K562 (cell line): ENCODE measurements at regions not wholly inside any gene's neighbourhood (a gene's known extent, or its start where the extent isn't known, plus 50 kb on each side); places are given as distances from the start of the nearest gene placed in this dataset.

ENCODE experiments used
- ATAC-seq: fragments of 200-7000 bp; cut with Tn5 transposase; 3 replicates; pipeline ENCODE4 v1.9.1; 2020; ENCODE audit warnings: moderate library complexity
- BruUV-seq: library from RNA; stranded (reverse); fragments of 400-500 nt; replicated peaks from 2 replicates; lab custom pipeline; 2021; lab: Mats Ljungman, UMichigan
- CTCF ChIA-PET: fragments of 300-600 bp; formaldehyde crosslinking; extraction: SDS; loops from one replicate; lab custom pipeline; 2021; ENCODE audit warnings: low intra/inter-chr PET ratio; lab: Yijun Ruan, JAX
- POLR2A ChIA-PET: fragments of 300-600, 350-650 bp; sonication (Branson Sonifier 250); formaldehyde crosslinking; extraction: SDS; loops from one replicate; lab custom pipeline; 2021; ENCODE audit warnings: antibody characterized with exemption, inconsistent platforms; lab: Yijun Ruan, JAX
- DNase-seq, 4 experiments: peaks; one replicate each; pipeline versions ENCODE4 v3.0.0 to v3.0.0-alpha.2; 2011 to 2018; ENCODE audit warnings: low spot score in 3 of 4, mixed read lengths in 3 of 4; ENCODE audit errors: extremely low read depth in 1 of 4
- FAIRE-seq: peaks from 2 replicates; lab custom pipeline; 2011; peaks lifted over from hg19 to GRCh38; lab: Jason Lieb, UNC
- H2AFZ ChIP-seq: 2 replicates; pipeline ENCODE4 v1.6.0; 2011; ENCODE audit warnings: low read depth, low read length, control low read depth, inconsistent platforms
- H3K27ac ChIP-seq: fragments of 200-600 bp; 3 replicates; pipeline ENCODE4 v1.8.0; 2011; ENCODE audit warnings: low read depth, mild to moderate bottlenecking, control low read depth, inconsistent platforms, low read length, moderate library complexity, mixed read lengths; ENCODE audit errors: extremely low read depth
- H3K27me3 ChIP-seq, 2 experiments: fragments of 300-600 bp in 1 of 2; 2 replicates in 1 of 2; 3 replicates in 1 of 2; pipeline versions ENCODE4 v1.6.0 to v1.8.0; 2011; ENCODE audit warnings: inconsistent platforms in 2 of 2, low read length in 2 of 2, mild to moderate bottlenecking in 1 of 2, mixed read lengths in 1 of 2, moderate library complexity in 1 of 2; ENCODE audit not compliant: control insufficient read depth in 2 of 2, insufficient read depth in 2 of 2
- H3K36me3 ChIP-seq: fragments of 300-600 bp; 3 replicates; pipeline ENCODE4 v1.8.0; 2011; ENCODE audit warnings: mild to moderate bottlenecking, low read length, inconsistent platforms; ENCODE audit not compliant: control insufficient read depth, insufficient read depth
- H3K4me1 ChIP-seq, 2 experiments: fragments of 200-600 bp in 1 of 2; replicated peaks in 1 of 2; 2 replicates in 1 of 2; 3 replicates in 1 of 2; pipeline versions ENCODE4 v1.5.1 to v1.8.0; 2011; ENCODE audit warnings: inconsistent platforms in 2 of 2, low read length in 2 of 2, mild to moderate bottlenecking in 1 of 2, mixed read lengths in 1 of 2, moderate library complexity in 1 of 2; ENCODE audit not compliant: control insufficient read depth in 2 of 2, insufficient read depth in 2 of 2
- H3K4me2 ChIP-seq: 2 replicates; pipeline ENCODE4 v1.6.1; 2011; ENCODE audit warnings: low read length, control low read depth, inconsistent platforms, mixed read lengths; ENCODE audit not compliant: insufficient read depth
- H3K4me3 ChIP-seq: fragments of 200-600 bp; sonication (generic), shearing (Covaris generic); 2 replicates; pipeline ENCODE4 v1.5.1; 2016; ENCODE audit warnings: control low read depth, inconsistent platforms
- H3K79me2 ChIP-seq: fragments of 200-600 bp; 3 replicates; pipeline ENCODE4 v1.8.0; 2011; ENCODE audit warnings: low read length, inconsistent platforms; ENCODE audit not compliant: control insufficient read depth, insufficient read depth
- H3K9ac ChIP-seq, 2 experiments: 2 replicates each; pipeline versions ENCODE4 v1.6.0 to v1.6.1; 2011; ENCODE audit warnings: low read depth in 2 of 2, low read length in 2 of 2, control low read depth in 1 of 2, inconsistent platforms in 1 of 2, mild to moderate bottlenecking in 1 of 2, mixed read lengths in 1 of 2; ENCODE audit not compliant: insufficient read depth in 1 of 2
- H3K9me1 ChIP-seq: one replicate; pipeline ENCODE4 v1.6.0; 2011; ENCODE audit warnings: inconsistent platforms, mild to moderate bottlenecking, low read length, moderate library complexity; ENCODE audit not compliant: control insufficient read depth, insufficient read depth
- H3K9me3 ChIP-seq: replicated peaks from 2 replicates; pipeline ENCODE4 v1.5.1; 2011; ENCODE audit warnings: low read depth, low read length, inconsistent platforms; ENCODE audit not compliant: control insufficient read depth, insufficient read depth
- H4K20me1 ChIP-seq: replicated peaks from 2 replicates; pipeline ENCODE4 v1.6.1; 2011; ENCODE audit warnings: low read length, inconsistent platforms, mixed read lengths; ENCODE audit not compliant: control insufficient read depth, insufficient read depth
- BACH1 ChIP-seq: fragments of 200-800 bp; sonication (Bioruptor generic); IDR thresholded peaks from 2 replicates; pipeline ENCODE4 v1.6.1; 2016; ENCODE audit warnings: missing genetic modification characterization, missing compliant biosample characterization
- BCLAF1 ChIP-seq, 2 experiments: fragments of 450-650 bp in 1 of 2; IDR thresholded peaks; 2 replicates each; pipeline ENCODE4 v1.6.1; 2011 to 2017; ENCODE audit warnings: low read depth in 2 of 2, antibody characterized with exemption in 1 of 2, borderline replicate concordance in 1 of 2, low read length in 1 of 2, mild to moderate bottlenecking in 1 of 2, mixed read lengths in 1 of 2; ENCODE audit not compliant: control insufficient read depth in 1 of 2
- CREM ChIP-seq: IDR thresholded peaks from 2 replicates; pipeline ENCODE4 v1.6.1; 2014; ENCODE audit warnings: antibody characterized with exemption, low read depth
- MAFG ChIP-seq: fragments of 450-650 bp; conservative IDR thresholded peaks from 2 replicates; pipeline ENCODE4 v1.6.1; 2016; ENCODE audit warnings: missing genetic modification characterization, missing compliant biosample characterization
- NFIC ChIP-seq: fragments of 450-650 bp; IDR thresholded peaks from 2 replicates; pipeline ENCODE4 v1.6.1; 2017; ENCODE audit warnings: mild to moderate bottlenecking, inconsistent platforms
- NR4A1 ChIP-seq, 2 experiments: fragments of 250-450 bp in 1 of 2; fragments of 450-650 bp in 1 of 2; sonication (Bioruptor Pico) in 1 of 2; IDR thresholded peaks; 2 replicates each; pipeline versions ENCODE4 v1.4.0 to v1.6.1; 2016 to 2020; ENCODE audit warnings: mild to moderate bottlenecking in 2 of 2, missing compliant biosample characterization in 1 of 2, missing genetic modification characterization in 1 of 2, moderate library complexity in 1 of 2
- SIRT6 ChIP-seq: IDR thresholded peaks from one replicate; pipeline ENCODE4 v1.6.1; 2012; ENCODE audit warnings: low read depth, mild to moderate bottlenecking, control low read depth, inconsistent platforms, low read length, moderate library complexity
- ZFX ChIP-seq: sonication (generic); formaldehyde crosslinking; IDR thresholded peaks from 2 replicates; pipeline ENCODE4 v1.8.0; 2022; ENCODE audit warnings: mild to moderate bottlenecking, missing genetic modification reagents, moderate library complexity
- ZNF324 ChIP-seq: fragments of 250-450 bp; sonication (Bioruptor Pico); IDR thresholded peaks from 2 replicates; pipeline ENCODE4 v1.4.0; 2020; ENCODE audit warnings: mild to moderate bottlenecking
- WGBS: fragments of 100-300 bp; shearing (Covaris generic); methylation state at CpG from one replicate; pipeline ENCODE4 v1.1.6; 2016; ENCODE audit warnings: low coverage, mixed read lengths; ENCODE audit not compliant: insufficient coverage; ENCODE audit errors: missing lambda C conversion rate; 5-methylcytosine and 5-hydroxymethylcytosine counted together
- in situ Hi-C: fragments of 300-500 bp; cut with MboI; formaldehyde crosslinking; loops from 4 replicates; pipeline ENCODE4 v1.15.0; 2018; ENCODE audit warnings: inconsistent platforms, mixed read lengths
- intact Hi-C: fragments of 100-400 bp; cut with micrococcal nuclease; formaldehyde crosslinking; loops from 2 replicates; pipeline ENCODE4 v1.14.2; 2022
- TF ChIP-seq, protein P1 (sequence below): sonication (generic); formaldehyde crosslinking; IDR thresholded peaks from 2 replicates; pipeline ENCODE4 v1.9.0; 2022; ENCODE audit warnings: mild to moderate bottlenecking, missing genetic modification reagents
- TF ChIP-seq, protein P2 (sequence below): conservative IDR thresholded peaks from 2 replicates; pipeline ENCODE4 v1.6.1; 2011; ENCODE audit warnings: low read depth, mild to moderate bottlenecking, low read length; ENCODE audit not compliant: control insufficient read depth

- H3K79me2 ChIP-seq = no peaks in the 10 kb centered on the region
- in situ Hi-C loops = no loop called here
- no peak overlapping the region for H3K4me2 ChIP-seq
- no peak overlapping the region for H3K9ac ChIP-seq
- H3K9me3 ChIP-seq = no peaks in the 10 kb centered on the region; the same call in 1 of the 2 replicates
- TF ChIP-seq NR4A1 (CRISPR knock-in tag; IDR thresholded peaks at IDR 0.05) (no peak), NR4A1 (tag; IDR thresholded peaks at IDR 0.05) (no peak), MAFG (tag) (no peak), BACH1 (no peak), ZFX (CRISPR knock-in tag) (no peak)
- TF ChIP-seq, protein P1, sequence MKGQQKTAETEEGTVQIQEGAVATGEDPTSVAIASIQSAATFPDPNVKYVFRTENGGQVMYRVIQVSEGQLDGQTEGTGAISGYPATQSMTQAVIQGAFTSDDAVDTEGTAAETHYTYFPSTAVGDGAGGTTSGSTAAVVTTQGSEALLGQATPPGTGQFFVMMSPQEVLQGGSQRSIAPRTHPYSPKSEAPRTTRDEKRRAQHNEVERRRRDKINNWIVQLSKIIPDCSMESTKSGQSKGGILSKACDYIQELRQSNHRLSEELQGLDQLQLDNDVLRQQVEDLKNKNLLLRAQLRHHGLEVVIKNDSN (CRISPR knock-in tag) = no peak
- TF ChIP-seq, all 486 proteins: peak for 0
- Histone ChIP-seq H3K9me1 (no peaks in the 10 kb centered on the region), H2AFZ (no peak overlapping the region), H3K4me1 (no peaks in the 10 kb centered on the region), H4K20me1 (no peaks in the 10 kb centered on the region), H3K36me3 (no peaks in the 10 kb centered on the region), H3K27ac (no peak overlapping the region), H3K27me3 (no peaks in the 10 kb centered on the region), H3K4me3 (no peak overlapping the region)
- intact Hi-C loops = no loop called here
- no TSS peak for BruUV-seq
- FAIRE-seq = no peak
- DNase-seq = no peak
- ATAC-seq = no peak
- ChIA-PET POLR2A (no interaction called here), CTCF (no interaction called here)
- WGBS = 2% methylated on average over 4 of the region's 4 CpGs
These were observed 666.7 kb upstream of the RAG2 start for GRCh38 chr11:37264783-37265182.

DNA sequence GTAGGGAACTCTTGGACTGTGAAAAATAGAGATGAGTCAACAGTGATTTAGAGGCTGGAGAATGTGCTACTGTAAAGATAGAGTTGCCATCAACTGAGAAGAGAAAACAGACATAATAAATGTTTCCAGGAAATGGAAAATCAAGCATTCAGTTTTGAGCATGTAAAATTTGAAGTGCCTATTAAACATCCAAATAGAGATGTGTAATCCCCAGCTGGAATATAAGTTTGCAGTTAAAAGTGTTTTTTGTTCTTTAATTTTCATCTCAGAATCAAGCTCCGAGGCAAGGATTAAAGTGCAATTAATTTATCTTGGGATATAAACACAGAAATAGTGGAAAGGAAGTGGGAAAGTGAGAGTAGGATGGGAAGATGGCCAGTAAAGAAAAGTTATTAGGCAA lies 666.0 kb upstream of the RAG2 start:
- Histone ChIP-seq H3K4me2 (no peak overlapping the region), H3K36me3 (no peaks in the 10 kb centered on the region), H3K27ac (no peak overlapping the region), H3K79me2 (no peaks in the 10 kb centered on the region), H2AFZ (no peak overlapping the region), H3K9ac (no peak overlapping the region), H3K4me1 (no peaks in the 10 kb centered on the region), H3K9me1 (no peaks in the 10 kb centered on the region), H3K27me3 (no peaks in the 10 kb centered on the region), H4K20me1 (no peaks in the 10 kb centered on the region), H3K4me3 (no peak overlapping the region), H3K9me3 (no peaks in the 10 kb centered on the region; the same call in 1 of the 2 replicates)
- WGBS = 0% methylated on average over 1 of the region's 1 CpG
- POLR2A ChIA-PET = no interaction called here
- no TSS peak for BruUV-seq
- CTCF ChIA-PET = no interaction called here
- in situ Hi-C loops = no loop called here
- DNase-seq (no peak), FAIRE-seq (no peak), ATAC-seq (no peak)
- intact Hi-C loops = no loop called here
- TF ChIP-seq BCLAF1 (IDR thresholded peaks at IDR 0.05; ENCODE audit: borderline replicate concordance in 1 of 2, control insufficient read depth in 1 of 2, low read depth in 2 of 2, low read length in 1 of 2) = no peak
- no peak for TF ChIP-seq ZNF324 (CRISPR knock-in tag)
- TF ChIP-seq, protein P2, sequence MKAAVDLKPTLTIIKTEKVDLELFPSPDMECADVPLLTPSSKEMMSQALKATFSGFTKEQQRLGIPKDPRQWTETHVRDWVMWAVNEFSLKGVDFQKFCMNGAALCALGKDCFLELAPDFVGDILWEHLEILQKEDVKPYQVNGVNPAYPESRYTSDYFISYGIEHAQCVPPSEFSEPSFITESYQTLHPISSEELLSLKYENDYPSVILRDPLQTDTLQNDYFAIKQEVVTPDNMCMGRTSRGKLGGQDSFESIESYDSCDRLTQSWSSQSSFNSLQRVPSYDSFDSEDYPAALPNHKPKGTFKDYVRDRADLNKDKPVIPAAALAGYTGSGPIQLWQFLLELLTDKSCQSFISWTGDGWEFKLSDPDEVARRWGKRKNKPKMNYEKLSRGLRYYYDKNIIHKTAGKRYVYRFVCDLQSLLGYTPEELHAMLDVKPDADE = no peak
- no peak for TF ChIP-seq NFIC
- TF ChIP-seq CREM = no peak
- TF ChIP-seq SIRT6 = no peak
